ENCODE measurements at regions not wholly inside any gene's neighbourhood (a gene's known extent, or its start where the extent isn't known, plus 50 kb on each side); places are given as distances from the start of the nearest gene placed in this dataset.

DNA sequence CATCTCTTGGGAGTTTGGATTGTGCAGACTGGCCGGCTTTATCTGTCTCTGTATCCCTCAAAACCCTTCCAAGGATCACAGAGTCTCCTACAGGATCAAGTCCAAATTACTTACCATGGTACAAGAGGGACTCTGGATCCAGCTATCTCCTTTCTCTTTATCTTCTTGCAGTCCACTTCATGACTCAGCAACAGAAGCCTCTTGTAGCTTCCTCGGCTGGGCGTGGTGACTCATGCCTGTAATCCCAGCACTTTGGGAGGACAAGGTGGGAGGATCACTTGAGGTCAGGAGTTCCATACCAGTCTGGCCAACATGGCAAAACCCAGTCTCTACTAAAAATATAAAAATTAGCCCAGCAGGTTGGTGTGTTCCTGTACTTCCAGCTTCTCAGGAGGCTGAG, 189.7 kb downstream of the BCAT1 start:
- no peak for DNase-seq

DNA sequence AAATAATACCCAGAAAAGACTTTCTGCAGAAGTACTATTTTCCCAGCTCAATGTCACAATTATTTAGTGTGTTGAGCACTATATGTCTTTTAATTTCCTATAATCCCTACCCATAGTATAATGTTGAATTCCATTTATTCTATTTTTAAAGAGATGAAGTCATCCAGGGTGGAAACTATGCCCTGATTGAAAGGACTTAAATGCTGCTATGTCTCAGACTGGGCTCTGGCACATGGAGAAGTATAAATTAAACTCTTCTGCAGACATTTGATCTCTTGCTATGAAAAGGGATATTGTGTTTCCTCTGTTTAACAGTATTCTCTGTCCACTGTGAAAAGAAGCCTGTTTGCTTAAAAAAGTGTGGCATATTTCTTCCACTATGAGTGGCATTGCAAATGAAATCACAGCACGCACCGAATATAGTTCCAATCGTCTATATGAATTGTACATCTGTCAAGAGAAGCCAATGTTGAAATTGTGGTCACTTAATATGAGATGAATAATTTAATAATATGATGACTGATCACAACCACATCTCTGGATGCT, 192.3 kb downstream of the BCAT1 start:
- DNase-seq = no peak

DNA sequence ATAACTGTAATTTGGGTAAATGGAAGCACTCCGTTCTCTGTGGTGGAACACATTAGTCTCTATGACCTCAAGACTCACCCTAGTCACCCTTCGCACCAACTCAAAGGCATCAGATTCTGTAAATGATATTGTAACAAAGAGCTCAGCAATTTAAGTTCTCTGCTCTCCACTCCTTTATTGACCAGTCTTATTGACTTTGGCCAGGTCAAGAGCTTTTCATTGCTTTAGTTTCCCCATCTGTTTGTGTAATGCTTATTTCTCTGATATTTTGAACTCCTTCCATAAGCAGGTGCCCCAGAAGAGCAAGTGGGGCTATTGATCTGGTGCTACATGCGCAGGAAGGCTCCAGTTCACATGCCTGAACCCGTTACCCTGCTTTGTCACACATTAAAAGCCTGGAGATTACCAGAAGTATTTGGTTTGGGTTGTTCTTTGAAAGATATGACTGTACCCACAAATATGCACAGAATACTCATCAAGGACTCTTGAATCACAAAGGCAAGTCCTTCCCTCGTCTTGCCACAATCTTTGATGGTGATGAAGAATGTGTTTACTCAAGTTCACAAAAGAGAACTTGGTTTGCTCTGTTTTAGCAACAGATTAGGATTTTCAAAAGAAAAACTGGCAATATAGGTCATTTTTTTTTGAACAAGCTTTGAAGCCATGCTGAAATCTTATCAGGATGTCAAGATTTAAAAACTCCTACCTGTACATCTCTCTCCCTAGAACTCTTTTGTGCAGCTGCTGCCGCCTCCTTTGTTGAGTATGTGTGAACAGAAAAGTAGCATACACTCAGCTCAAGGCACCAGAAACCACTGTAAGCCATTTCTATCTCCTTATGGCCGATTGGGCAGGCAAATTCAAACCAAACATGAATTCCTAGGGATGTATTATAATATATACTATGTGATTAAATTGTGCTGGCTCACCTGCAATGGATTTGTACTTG, 193.9 kb downstream of the BCAT1 start:
- DNase-seq = no peak

DNA sequence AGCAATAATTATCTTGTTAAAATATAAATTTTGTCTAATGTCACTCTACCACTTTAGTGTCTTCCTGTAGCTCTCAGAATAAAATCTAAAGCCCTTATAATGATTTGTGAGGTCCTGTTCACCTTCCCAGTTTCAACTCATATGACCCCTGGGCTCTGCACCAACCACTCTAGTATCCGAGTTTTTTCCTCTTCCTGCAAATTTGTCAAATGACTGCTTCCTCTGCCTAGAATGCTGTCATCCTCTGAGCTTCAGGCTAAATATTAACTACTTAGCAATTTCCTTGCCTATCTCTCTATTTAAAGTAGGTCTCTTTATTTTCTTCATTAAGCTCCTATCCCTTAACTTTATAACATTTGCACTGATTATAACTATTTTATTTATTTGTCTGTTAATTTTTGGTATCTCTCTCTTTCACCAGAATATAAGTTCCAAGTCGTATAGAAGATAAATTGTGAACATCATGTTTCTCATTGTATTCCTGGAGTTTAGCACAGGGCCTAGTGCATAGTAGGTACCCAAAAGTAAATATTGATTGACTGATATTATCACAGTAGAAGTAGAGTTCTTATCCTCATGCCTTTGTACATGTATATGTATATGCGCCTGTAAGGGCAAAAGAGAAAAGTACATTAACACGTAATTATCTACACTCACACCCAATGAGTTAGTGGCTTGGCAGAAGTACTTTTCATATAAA, 196.0 kb downstream of the BCAT1 start:
- no peak for DNase-seq

DNA sequence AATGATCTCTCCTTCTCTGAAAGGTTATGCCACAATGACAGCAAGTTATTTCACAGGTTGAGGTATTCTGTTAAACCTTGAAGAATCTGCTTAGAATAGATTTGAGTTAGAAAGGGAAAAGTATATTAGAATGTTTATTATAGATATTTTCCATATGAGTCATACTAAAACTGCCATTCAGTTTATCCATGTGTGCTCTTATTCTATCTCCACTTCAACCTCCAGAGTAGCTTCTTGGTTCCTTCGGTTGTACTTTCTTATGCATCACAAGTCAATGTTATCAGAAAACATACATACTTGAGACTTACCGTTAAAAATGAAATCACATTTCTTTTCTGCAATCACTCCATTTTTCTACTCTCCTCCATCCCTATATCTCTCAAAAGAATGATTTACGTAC, 197.7 kb downstream of the BCAT1 start:
- no peak for DNase-seq

DNA sequence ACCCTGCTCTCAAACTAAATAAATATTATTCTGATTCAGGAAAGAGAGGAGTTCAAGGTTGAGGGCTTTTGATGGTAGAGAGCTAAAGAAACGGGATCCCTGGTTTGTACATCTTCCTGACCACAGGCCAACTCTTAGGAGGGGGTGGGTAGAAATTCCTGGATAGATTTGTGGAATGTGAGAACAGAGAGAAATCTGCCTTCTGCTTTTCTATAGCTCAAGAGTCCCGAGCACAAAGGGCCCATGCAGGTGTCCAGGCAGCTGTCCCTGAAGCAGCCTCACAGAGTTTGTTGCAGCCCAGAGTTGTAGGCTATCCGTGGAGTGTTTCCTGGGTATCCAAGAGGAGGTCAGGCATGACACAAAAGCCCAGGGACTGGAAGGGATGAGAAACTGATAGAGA, 198.6 kb downstream of the BCAT1 start:
- DNase-seq = no peak

DNA sequence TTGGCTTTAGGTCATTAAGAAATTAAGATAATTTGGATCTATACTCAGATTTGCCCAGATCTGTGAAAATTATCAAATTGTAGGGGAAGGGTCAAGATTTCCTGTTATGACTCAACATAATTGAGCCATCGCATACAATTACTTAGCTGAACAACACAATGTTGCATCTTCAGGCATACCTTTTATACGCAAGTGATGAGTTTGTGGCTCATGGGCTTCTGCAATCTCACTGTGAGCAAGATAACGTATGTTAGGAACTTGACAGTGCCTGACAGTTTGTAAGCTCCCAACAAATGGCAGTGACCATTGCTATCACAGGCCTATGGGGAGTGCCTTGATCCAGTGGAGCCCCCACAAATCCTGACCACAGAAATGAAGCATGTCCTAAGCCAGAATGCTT, 199.7 kb downstream of the BCAT1 start:
- DNase-seq = no peak

DNA sequence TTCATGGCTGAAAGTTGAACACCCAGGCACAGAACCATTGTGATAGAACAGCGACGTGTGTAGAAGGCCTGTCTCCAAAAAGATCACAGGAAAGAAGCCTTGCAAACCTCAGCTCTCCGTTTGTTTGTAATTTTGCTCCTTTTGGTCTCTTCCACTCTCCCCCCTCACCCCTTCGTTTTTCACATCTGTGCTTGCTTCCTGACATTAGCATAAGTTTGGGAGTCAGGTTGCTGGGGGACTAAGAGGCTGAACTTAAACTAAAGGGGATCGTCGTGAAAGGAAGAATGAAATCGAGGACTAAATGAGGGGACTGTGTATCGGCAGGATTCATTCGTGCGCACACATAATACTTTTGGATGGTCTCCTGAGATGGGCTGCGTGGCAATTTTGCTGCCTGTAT, 200.6 kb downstream of the BCAT1 start:
- DNase-seq = no peak

DNA sequence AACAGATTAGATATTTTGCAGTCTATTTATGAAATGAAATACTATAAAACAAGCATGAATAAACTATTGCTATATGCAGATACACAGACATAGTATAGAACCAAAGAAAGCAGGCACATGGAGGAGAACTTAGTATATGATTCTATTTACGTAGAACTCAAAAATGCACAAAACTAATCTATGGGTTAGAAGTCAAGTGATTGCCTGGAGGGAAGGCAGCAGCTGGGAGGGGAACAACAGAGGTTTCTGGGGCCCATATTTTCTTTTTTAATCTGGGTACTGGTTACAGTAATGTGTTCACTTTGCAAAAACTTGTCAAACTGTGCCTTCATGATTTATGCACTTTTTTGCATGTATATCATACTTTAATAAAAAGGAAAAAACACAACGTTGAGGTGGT, 202.0 kb downstream of the BCAT1 start:
- no peak for DNase-seq

DNA sequence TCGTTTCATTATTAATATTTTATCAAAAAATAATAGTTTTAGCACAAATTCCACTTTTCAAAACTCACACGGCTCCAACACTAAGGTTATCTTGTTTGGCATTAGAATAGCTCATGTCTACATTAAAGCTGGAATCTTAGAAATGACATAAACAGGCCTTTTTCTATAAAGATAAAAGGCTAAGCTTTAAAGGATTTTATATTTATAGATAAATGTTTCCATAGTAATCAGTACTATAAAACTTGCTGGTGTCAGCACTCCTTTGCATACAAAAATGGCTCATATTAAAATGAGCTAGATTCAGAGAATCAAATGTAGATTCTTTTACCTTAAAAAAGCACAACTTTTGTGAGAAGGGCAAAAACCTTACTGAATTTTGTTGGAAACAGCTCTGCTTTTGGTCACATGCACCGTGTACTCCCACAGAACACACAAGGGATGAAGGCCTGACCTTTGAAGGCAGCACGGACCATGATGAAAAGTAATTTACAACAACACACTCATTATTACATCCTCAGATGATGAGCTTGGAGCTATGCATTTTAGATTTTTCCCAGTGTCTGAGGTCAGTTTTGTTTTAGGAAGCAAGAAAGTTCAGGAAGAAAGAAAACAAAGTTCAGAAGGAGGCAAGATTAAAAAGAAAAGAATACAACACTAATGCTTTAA, 202.8 kb downstream of the BCAT1 start:
- no peak for DNase-seq

DNA sequence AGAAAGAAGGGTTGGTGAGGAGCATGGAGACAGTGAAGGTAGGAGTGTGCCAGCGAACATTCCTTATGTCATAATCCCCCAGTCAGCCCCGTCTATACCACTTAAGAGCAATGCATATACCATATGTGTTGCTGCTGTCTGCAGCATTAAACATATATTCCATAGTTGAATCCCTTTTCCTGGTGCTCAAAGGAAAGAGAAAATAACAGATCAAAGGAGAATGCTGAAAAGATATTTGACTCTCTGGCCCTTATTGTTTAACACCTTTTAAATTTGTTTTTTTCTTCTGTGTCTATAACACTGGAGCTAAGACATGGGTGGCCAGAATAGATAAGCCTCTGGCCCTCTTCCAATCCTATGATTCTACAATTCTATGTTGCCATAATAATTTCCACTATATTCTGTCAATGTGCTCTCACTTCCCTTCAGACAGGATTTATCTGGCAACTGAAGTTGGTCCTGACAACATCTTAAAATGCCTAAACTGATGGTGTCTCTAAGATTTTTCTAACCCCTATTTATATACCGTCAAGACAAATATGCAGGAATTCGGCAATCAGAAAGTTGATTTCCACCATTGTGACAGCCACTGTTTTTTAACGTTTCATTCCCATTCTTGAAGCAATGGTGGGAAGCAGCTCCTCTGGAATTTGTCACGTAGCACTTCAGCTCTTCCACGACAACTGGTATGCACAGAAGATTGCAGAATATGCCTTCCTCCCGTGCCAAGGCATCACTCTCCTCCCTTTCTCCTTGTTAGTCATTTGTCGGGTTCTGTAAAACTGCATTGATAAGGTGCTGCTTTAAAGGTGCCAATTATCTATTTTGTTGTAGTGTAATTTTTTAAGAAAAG, 204.7 kb downstream of the BCAT1 start:
- DNase-seq = no peak

DNA sequence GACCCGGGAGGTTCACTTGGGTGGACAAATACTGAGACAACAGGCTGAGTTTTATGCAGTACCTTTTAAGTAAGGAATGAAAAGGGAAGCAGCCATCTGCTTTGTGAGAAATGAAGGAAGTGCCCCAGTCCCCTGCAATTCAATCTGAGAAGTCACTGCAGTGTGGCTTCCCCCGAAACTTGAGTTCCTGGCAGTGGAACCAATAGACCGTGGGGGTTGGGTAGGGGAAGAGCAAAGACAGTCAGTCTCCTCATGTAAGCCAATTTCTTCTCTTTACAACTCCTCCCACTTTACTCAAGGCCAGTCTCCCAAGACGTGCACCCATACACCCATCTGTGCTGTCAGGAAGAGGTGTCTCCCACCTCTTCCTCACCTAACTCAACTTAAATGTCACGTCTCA, 206.5 kb downstream of the BCAT1 start:
- no peak for DNase-seq

DNA sequence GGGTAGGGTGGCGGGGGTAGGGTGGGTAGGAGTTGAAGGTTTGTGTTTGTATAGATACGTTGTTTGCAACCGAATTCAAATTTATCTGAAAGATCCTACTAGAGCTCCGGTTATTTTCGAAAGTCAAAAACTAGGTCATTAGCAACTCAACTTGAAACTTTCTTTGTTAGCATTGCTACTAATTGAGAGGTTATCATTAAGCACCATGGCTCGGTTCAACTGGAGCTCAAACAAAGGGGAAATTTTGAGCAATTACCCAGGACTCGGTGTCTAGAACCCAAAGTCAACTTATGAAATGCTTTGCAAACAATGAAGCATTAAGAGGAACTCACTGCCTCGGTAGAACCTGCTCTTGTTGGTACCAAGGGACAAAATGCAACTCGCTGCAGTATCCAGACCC, 207.7 kb downstream of the BCAT1 start:
- no peak for DNase-seq

DNA sequence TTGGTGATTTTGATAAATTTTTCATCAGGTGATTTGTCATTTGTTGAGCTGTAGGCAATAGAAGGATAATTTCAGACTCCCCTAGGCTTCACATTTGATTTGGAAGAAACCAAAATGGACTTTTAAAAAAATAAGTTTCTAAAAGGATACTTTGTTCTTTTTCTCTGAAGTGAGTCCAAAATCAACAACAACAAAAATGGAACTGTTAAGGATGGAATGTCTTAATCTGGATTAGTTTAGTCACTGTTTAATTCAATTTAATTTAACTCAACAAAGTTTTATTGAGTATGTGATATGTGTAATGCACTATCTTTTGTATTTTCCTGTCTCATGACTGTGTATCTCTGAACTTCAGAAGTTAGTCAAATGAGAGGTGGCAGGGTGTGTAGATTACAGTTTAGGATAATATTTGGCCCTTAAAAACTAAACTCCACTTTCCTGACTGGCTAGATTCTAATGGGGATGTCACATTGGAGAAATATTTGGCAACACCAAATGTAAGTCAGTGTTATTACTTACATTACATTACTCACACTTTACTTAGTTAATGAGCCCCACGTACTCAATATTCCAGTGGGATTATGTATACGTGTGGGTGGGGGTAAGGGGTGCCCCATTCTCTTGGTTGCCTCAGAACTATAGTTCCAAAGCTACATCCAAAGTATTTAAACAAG, 209.7 kb downstream of the BCAT1 start:
- DNase-seq = no peak

DNA sequence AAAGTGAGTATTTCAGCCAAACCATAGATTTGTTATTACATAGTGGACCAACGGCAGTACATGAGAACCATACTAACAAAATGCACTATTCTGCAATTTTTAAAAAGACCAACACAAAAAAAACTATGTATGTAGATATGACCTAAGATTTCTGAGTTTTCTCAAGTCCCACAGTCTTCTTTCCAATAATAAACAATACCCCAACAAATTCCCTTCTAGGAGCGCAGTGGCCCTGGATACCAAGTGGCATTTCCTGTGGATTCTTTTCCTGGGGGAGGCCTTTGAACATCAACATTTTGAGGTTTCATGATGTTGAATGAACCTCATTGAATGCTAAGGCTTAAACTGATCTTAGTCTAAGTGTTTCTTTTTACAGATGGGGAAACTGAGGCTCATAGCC, 210.5 kb downstream of the BCAT1 start:
- DNase-seq = no peak

DNA sequence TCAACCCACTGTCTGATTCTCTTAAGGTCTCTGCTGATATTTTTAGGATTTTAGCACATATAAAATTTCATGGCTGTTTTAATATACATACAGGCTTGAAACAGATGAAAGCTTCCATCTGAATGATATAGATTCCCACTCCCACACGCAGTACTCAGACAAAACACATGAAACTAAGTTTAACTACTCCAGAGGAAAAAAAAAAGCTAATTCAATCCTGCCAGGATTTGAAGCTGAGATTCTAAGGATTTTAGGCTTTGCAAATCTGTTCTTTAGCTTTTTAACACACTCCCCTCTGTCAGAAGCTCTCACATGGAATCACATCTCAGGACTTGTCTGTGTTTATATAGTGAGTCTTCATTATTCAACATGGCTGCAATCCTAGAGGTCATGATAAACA, 217.3 kb downstream of the BCAT1 start:
- no peak for DNase-seq

DNA sequence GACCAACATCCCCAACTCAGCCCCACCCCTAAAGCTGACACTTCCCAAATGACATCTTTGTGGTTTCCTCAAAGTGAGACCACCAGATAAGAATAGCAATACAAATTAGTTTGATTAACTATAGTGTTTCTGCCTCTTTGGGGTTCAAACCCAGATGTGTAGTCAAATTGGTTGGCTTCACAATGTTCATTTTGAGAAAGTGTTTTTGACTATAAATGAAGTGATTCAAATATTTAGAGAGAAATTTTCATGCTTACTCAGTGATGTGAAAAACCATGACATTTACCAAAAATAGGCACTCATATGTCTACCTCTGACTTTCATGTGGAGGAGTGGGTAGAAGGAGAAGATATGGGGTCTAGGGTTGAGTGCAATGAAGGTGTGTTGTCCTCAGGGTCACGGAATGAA, 218.4 kb downstream of the BCAT1 start:
- no peak for DNase-seq

DNA sequence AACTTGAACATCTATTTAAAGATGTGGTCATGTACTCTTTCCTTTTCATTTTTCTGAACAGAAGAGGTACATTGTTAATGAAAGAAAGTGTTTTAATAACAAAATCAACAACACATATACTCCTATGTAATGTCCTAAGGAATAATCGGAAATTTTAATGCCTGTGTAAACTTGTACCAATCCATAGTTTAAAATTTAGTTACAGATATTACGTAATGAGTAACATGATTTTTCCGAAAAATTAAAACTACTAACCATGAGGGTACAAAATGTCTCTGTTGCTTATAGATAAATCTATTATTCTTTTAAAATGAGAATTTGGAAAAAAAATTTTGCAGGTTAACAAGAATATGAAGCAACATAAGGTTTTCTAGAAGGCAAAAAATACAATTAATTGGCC, 220.1 kb downstream of the BCAT1 start:
- DNase-seq = no peak

DNA sequence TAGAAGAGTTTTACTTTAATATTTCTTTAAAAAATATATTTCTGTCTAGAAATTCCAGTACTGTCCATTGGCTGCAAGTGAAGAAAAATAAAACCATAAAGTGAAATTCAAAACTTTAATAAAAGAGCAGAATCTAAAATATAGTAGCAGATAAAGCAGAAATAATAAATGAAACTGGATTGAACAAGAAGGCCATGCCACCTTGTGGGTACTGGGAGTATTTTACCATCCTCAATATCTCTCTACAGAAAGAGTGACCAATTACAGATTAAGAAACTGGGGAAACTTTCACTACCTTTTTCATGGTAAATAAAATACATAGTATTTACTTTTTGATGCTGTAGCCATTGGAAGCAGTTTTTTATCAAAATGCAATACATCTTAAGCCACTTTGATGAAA, 220.5 kb downstream of the BCAT1 start:
- no peak for DNase-seq

DNA sequence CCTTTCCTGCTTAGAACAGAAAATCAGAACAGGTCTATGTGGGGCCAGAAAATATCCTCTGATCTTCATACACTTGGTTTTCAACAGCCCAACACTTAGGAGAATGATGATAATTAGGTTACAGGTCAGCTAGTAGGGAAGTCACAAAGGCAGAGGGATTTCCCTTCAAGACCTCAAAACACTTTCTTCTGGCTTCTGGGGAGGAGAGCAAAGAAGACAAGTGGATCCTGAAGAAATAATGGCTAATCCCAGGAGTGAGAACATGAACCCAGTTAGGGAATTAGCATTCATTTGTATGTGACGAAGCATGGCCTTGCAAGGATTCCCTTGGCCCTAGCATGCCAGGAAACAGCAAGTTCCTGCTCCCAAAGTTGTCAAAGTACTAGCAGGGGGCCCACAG, 223.3 kb downstream of the BCAT1 start:
- DNase-seq = no peak

DNA sequence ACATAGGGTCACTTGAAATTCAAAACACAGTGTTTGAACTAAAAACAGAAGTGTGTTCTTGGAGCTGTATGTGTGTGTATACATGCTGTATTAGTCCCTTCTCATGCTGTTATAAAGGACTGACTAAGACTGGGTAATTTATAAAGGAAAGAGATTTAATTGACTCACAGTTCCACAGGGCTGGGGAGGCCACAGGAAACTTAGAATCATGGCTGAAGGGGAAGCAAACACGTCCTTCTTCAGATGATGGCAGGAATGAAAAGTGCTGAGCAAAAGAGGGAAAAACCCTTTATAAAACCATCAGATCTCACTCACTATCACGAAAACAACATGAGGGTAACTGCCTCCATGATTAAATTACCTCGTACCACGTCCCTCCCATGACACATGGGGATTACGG, 224.1 kb downstream of the BCAT1 start:
- DNase-seq = no peak

DNA sequence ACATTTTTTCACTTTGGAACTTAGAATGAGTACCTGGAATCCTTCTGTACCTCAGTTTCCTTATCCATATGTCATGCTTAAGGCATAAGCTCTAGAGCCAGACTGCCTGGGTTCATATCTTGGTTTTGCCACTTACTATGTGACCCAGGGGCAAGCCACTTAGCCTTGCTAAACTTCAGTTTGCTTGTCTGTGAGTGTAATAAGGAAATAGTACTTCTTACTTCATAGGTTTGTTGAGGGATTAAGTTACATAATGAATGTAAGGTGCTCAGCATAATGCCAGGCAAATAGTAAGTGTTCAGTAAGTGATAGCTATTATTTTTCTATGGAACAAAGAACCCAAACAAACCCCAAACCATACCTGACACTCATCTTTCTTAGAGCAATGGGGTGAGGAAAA, 225.1 kb downstream of the BCAT1 start:
- DNase-seq = no peak
